ENCODE measurements at regions not wholly inside any gene's neighbourhood (a gene's known extent, or its start where the extent isn't known, plus 50 kb on each side); places are given as distances from the start of the nearest gene placed in this dataset.

- TF ChIP-seq CTCF (IDR thresholded peaks at IDR 0.05) (no peak), EP300 (IDR thresholded peaks at IDR 0.05) (no peak)
These were observed 263.9 kb upstream of the RGS6 start for GRCh38 chr14:71668186-71668912.

Measured in sigmoid colon (tissue), 4 donors.